Mucosa of descending colon (tissue), 3 donors: ENCODE measurements at regions not wholly inside any gene's neighbourhood (a gene's known extent, or its start where the extent isn't known, plus 50 kb on each side); places are given as distances from the start of the nearest gene placed in this dataset.
A peak's percentile ranks its signal among the peaks of the same experiment; 100 is the strongest.

Source experiments
- ATAC-seq: fragments of 200-7000 bp; cut with Tn5 transposase; one replicate; pipeline ENCODE4 v1.9.1; 2020; ENCODE audit warnings: mild to moderate bottlenecking, moderate library complexity
- DNase-seq, 3 donors: peaks; one replicate each; pipeline ENCODE4 v3.0.0-alpha.2; 2020
- H3K36me3 ChIP-seq: fragments of 200-600 bp; one replicate; pipeline ENCODE4 v1.8.0; 2021; ENCODE audit warnings: low read depth, mild to moderate bottlenecking
- H3K4me1 ChIP-seq: fragments of 200-600 bp; one replicate; pipeline ENCODE4 v1.8.0; 2021; ENCODE audit warnings: low read depth, mild to moderate bottlenecking
- H3K4me3 ChIP-seq: fragments of 200-600 bp; one replicate; pipeline ENCODE4 v1.8.0; 2021; ENCODE audit warnings: mild to moderate bottlenecking
- H3K9me3 ChIP-seq: fragments of 200-600 bp; one replicate; pipeline ENCODE4 v1.8.0; 2021; ENCODE audit warnings: mild to moderate bottlenecking
- intact Hi-C, 2 donors: fragments of 100-400 bp; cut with DNase I in 1 of 2; cut with micrococcal nuclease in 1 of 2; formaldehyde crosslinking; loops; one replicate each; pipeline versions ENCODE4 v1.11.0 to v1.11.1; 2022; cut with DNase I, micrococcal nuclease
- TF ChIP-seq, protein P1 (sequence below): fragments of 200-600 bp; IDR thresholded peaks from one replicate; pipeline ENCODE4 v1.8.0; 2022; ENCODE audit warnings: antibody characterized with exemption, mild to moderate bottlenecking
- donor health status: DM: no; HTN: no; CAD: no; lungs with moderate emphysema.
- donor health status: DM: no; HTN: no; CAD: no.
- donor health status: DM: no; HTN: yes; CAD: no.

DNA sequence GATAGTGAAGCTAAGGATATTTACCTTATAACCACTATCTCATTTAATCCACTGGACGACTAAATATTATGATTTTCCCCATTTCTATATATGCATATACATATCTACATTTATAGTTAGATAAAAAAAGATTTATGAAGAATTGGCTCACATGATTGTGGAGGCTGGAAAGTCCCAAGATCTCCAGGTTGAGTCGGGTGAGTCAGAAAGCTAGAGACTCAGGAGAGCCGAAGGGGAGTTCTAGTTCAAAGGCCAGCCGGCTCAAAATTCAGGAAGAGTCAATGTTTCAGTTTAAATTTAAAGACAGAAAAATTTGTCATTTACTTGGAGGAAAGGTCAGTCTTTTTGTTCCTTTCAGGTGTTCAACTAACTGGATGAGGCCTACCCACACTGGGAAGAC, 158.2 kb upstream of the CPEB2 start:
- H3K36me3 ChIP-seq = no peaks in the 10 kb centered on the region
- H3K4me1 ChIP-seq = peaks cover 7% of the 10 kb centered on the region
- TF ChIP-seq, protein P1, sequence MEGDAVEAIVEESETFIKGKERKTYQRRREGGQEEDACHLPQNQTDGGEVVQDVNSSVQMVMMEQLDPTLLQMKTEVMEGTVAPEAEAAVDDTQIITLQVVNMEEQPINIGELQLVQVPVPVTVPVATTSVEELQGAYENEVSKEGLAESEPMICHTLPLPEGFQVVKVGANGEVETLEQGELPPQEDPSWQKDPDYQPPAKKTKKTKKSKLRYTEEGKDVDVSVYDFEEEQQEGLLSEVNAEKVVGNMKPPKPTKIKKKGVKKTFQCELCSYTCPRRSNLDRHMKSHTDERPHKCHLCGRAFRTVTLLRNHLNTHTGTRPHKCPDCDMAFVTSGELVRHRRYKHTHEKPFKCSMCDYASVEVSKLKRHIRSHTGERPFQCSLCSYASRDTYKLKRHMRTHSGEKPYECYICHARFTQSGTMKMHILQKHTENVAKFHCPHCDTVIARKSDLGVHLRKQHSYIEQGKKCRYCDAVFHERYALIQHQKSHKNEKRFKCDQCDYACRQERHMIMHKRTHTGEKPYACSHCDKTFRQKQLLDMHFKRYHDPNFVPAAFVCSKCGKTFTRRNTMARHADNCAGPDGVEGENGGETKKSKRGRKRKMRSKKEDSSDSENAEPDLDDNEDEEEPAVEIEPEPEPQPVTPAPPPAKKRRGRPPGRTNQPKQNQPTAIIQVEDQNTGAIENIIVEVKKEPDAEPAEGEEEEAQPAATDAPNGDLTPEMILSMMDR = no peak
- DNase-seq = no peak
- ATAC-seq = no peak
- H3K4me3 ChIP-seq = no peak overlapping the region
- H3K9me3 ChIP-seq = no peaks in the 10 kb centered on the region
- intact Hi-C loops = no loop called here

- DNase-seq (no peak), ATAC-seq (no peak)
- Histone ChIP-seq H3K36me3 (no peaks in the 10 kb centered on the region), H3K9me3 (no peaks in the 10 kb centered on the region), H3K4me1 (no peaks in the 10 kb centered on the region), H3K4me3 (no peak overlapping the region)
- intact Hi-C loops = no loop called here
- TF ChIP-seq, protein P1 = no peak
Observed at GRCh38 chr4:14848229-14848628, 154.1 kb upstream of the CPEB2 start.

GRCh38 chr4:14850455-14851097, 151.7 kb upstream of the CPEB2 start:
- Histone ChIP-seq H3K4me1 (no peaks in the 10 kb centered on the region), H3K36me3 (no peaks in the 10 kb centered on the region), H3K9me3 (no peaks in the 10 kb centered on the region), H3K4me3 (no peak overlapping the region)
- ATAC-seq (peak; percentile 42), DNase-seq (no peak)
- intact Hi-C loops = no loop called here
- TF ChIP-seq, protein P1 = no peak

DNA sequence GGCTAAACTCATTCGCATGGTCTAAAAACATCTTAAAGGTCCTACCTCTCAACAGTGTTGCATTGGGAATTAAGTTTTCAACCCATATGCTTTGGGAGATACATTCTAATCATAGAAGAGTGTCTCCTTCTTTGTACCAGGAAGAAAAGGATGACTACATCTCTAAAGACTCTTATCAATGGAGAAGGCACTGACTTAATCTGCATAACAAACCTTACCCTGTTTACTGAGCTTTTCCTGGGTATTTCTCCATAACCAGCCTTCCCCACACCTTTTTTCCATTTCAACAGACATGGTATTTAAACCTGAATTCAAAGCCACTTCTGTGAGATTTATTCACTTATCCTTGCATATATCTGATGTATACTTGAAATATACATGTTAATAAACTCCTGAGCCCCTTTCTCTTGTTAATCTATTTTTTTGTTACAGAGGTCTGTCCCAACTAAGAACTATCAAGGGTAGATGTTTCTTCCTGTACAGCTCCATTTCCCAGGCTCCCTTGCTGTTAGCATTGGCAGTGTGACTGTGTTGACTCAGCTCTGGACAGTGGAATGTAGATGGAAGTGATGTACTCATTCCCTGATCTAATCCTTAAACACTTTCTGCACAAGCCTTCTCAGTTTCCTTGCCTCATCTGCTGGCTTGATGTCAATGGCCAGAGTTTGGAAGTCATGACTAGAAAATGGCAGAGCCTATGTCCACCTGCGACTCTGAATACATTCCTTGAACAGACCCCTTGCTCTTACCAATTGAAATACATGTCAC, 148.9 kb upstream of the CPEB2 start:
- H3K4me3 ChIP-seq = no peak overlapping the region
- no peaks in the 10 kb centered on the region for H3K36me3 ChIP-seq
- TF ChIP-seq, protein P1 = no peak
- peaks cover 14% of the 10 kb centered on the region for H3K4me1 ChIP-seq
- H3K9me3 ChIP-seq = no peaks in the 10 kb centered on the region
- ATAC-seq (no peak), DNase-seq (no peak)
- intact Hi-C loops = no loop called here

DNA sequence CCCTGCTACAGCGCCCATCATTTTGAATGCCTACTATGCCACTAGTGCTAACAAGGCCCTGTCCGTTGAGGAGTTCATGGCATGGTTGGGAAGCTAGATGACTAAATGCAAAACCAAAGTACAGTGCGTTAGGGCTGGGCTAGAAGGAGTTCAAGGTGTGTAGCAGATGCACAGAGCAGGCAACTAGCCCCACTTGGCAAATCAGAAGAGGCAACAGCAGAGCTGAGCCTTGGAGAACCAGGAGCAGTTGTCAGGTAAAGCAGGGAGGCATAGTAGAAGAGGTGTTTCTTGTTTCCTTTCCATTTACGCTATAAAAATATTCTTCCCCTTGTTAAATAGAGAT, 146.6 kb upstream of the CPEB2 start:
- ATAC-seq (peak; percentile 14), DNase-seq (no peak)
- intact Hi-C loops = no loop called here
- Histone ChIP-seq H3K9me3 (no peaks in the 10 kb centered on the region), H3K4me3 (no peak overlapping the region), H3K4me1 (peaks cover 14% of the 10 kb centered on the region), H3K36me3 (no peaks in the 10 kb centered on the region)
- TF ChIP-seq, protein P1 = no peak
